Progenitor cell of endocrine pancreas (in vitro differentiated cells): ENCODE measurements at regions not wholly inside any gene's neighbourhood (a gene's known extent, or its start where the extent isn't known, plus 50 kb on each side); places are given as distances from the start of the nearest gene placed in this dataset.

Source experiments
- DNase-seq: peaks from one replicate; pipeline ENCODE4 v3.0.0; 2021; ENCODE audit warnings: low spot score; ENCODE audit not compliant: unreplicated experiment
- H3K27ac Mint-ChIP-seq: 2 replicates; pipeline ENCODE4 v1.8.0; 2021; ENCODE audit warnings: mild to moderate bottlenecking, moderate library complexity, mixed read lengths
- H3K27me3 Mint-ChIP-seq: 2 replicates; pipeline ENCODE4 v1.8.0; 2021; ENCODE audit warnings: mixed read lengths
- H3K36me3 Mint-ChIP-seq: 2 replicates; pipeline ENCODE4 v1.8.0; 2022; ENCODE audit warnings: mixed read lengths; ENCODE audit not compliant: insufficient read depth
- H3K4me1 Mint-ChIP-seq: 2 replicates; pipeline ENCODE4 v1.8.0; 2021; ENCODE audit warnings: low read depth, mixed read lengths
- H3K4me3 Mint-ChIP-seq: 2 replicates; pipeline ENCODE4 v1.8.0; 2021; ENCODE audit warnings: low read depth, mild to moderate bottlenecking, moderate library complexity, mixed read lengths
- H3K9me3 Mint-ChIP-seq: 2 replicates; pipeline ENCODE4 v1.8.0; 2021; ENCODE audit warnings: low read depth, mixed read lengths
- CTCF ChIP-seq: fragments of 200-600 bp; sonication (generic); IDR thresholded peaks from one replicate; pipeline ENCODE4 v1.5.0; 2021; ENCODE audit warnings: antibody characterized with exemption, mild to moderate bottlenecking; ENCODE audit not compliant: unreplicated experiment

GRCh38 chr20:59413326-59413865 is 113.0 kb downstream of the EDN3 start:
- TF ChIP-seq CTCF = no peak
- Mint-ChIP-seq H3K4me3 (no peak overlapping the region), H3K9me3 (no peaks in the 10 kb centered on the region), H3K4me1 (no peaks in the 10 kb centered on the region), H3K27me3 (peaks cover 40% of the 10 kb centered on the region), H3K36me3 (no peaks in the 10 kb centered on the region), H3K27ac (peak overlapping the region; percentile 17)
- DNase-seq = no peak

- no peak for DNase-seq
- Mint-ChIP-seq H3K4me3 (no peak overlapping the region), H3K27ac (peak overlapping the region; percentile 15), H3K9me3 (no peaks in the 10 kb centered on the region), H3K27me3 (peaks cover 54% of the 10 kb centered on the region), H3K4me1 (no peaks in the 10 kb centered on the region), H3K36me3 (no peaks in the 10 kb centered on the region)
- no peak for TF ChIP-seq CTCF
Measured at GRCh38 chr20:59414936-59415623, 114.7 kb downstream of the EDN3 start.

GRCh38 chr20:59416916-59417315 is 116.5 kb downstream of the EDN3 start:
- H3K4me1 Mint-ChIP-seq = no peaks in the 10 kb centered on the region
- TF ChIP-seq CTCF = no peak

GRCh38 chr20:59421089-59421488 is 120.7 kb downstream of the EDN3 start:
- no peaks in the 10 kb centered on the region for H3K9me3 Mint-ChIP-seq
- no peaks in the 10 kb centered on the region for H3K4me1 Mint-ChIP-seq
- no peaks in the 10 kb centered on the region for H3K36me3 Mint-ChIP-seq
- no peak overlapping the region for H3K27ac Mint-ChIP-seq
- TF ChIP-seq CTCF = no peak
- peaks cover 44% of the 10 kb centered on the region for H3K27me3 Mint-ChIP-seq
- no peak for DNase-seq
- H3K4me3 Mint-ChIP-seq = no peak overlapping the region

More at GRCh38 chr20:59416916-59417315, 116.5 kb downstream of the EDN3 start:
- H3K9me3 Mint-ChIP-seq = no peaks in the 10 kb centered on the region
- peaks cover 56% of the 10 kb centered on the region for H3K27me3 Mint-ChIP-seq
- H3K27ac Mint-ChIP-seq = no peak overlapping the region
- H3K36me3 Mint-ChIP-seq = no peaks in the 10 kb centered on the region
- no peak for DNase-seq
- H3K4me3 Mint-ChIP-seq = no peak overlapping the region

- no peak overlapping the region for H3K27ac Mint-ChIP-seq
- TF ChIP-seq CTCF = no peak
- no peak overlapping the region for H3K4me3 Mint-ChIP-seq
- no peaks in the 10 kb centered on the region for H3K36me3 Mint-ChIP-seq
- H3K4me1 Mint-ChIP-seq = no peaks in the 10 kb centered on the region
- H3K9me3 Mint-ChIP-seq = no peaks in the 10 kb centered on the region
- no peak for DNase-seq
- peaks cover 39% of the 10 kb centered on the region for H3K27me3 Mint-ChIP-seq
Measured at GRCh38 chr20:59421920-59422637, 121.7 kb downstream of the EDN3 start.
